ENCODE measurements at regions not wholly inside any gene's neighbourhood (a gene's known extent, or its start where the extent isn't known, plus 50 kb on each side); places are given as distances from the start of the nearest gene placed in this dataset.

- no peaks in the 10 kb centered on the region for H3K36me3 ChIP-seq (ENCODE audit: control insufficient read depth, insufficient read depth, low read length)
- peaks cover 5% of the 10 kb centered on the region for H3K4me1 ChIP-seq (ENCODE audit: control insufficient read depth, insufficient read depth, low read length)
- no peak overlapping the region for H3K27ac ChIP-seq (ENCODE audit: low read depth, low read length)
- H3K27me3 ChIP-seq (ENCODE audit: control insufficient read depth, insufficient read depth, low read length) = no peaks in the 10 kb centered on the region
- no peak overlapping the region for H3K4me3 ChIP-seq (ENCODE audit: low read length)
- H3K9ac ChIP-seq (ENCODE audit: low read length) = no peak overlapping the region
These were observed 259.8 kb upstream of the SALL3 start for GRCh38 chr18:78719821-78720220.

GRCh38 chr18:78720456-78721237 lies 259.0 kb upstream of the SALL3 start:
- no peak overlapping the region for H3K4me3 ChIP-seq (ENCODE audit: low read length)
- H3K27me3 ChIP-seq (ENCODE audit: control insufficient read depth, insufficient read depth, low read length) = no peaks in the 10 kb centered on the region
- no peak overlapping the region for H3K9ac ChIP-seq (ENCODE audit: low read length)
- H3K4me1 ChIP-seq (ENCODE audit: control insufficient read depth, insufficient read depth, low read length) = peaks cover 5% of the 10 kb centered on the region
- H3K36me3 ChIP-seq (ENCODE audit: control insufficient read depth, insufficient read depth, low read length) = no peaks in the 10 kb centered on the region
- H3K27ac ChIP-seq (ENCODE audit: low read depth, low read length) = no peak overlapping the region

- Histone ChIP-seq H3K9ac (ENCODE audit: low read length) (no peak overlapping the region), H3K4me1 (ENCODE audit: control insufficient read depth, insufficient read depth, low read length) (peaks cover 5% of the 10 kb centered on the region), H3K27ac (ENCODE audit: low read depth, low read length) (no peak overlapping the region), H3K4me3 (ENCODE audit: low read length) (no peak overlapping the region), H3K27me3 (ENCODE audit: control insufficient read depth, insufficient read depth, low read length) (no peaks in the 10 kb centered on the region), H3K36me3 (ENCODE audit: control insufficient read depth, insufficient read depth, low read length) (no peaks in the 10 kb centered on the region)
These were observed 258.3 kb upstream of the SALL3 start for GRCh38 chr18:78721238-78721875.

GRCh38 chr18:78721981-78722380 lies 257.6 kb upstream of the SALL3 start:
- Histone ChIP-seq H3K4me1 (ENCODE audit: control insufficient read depth, insufficient read depth, low read length) (peaks cover 5% of the 10 kb centered on the region), H3K27ac (ENCODE audit: low read depth, low read length) (no peak overlapping the region), H3K9ac (ENCODE audit: low read length) (no peak overlapping the region), H3K36me3 (ENCODE audit: control insufficient read depth, insufficient read depth, low read length) (no peaks in the 10 kb centered on the region), H3K4me3 (ENCODE audit: low read length) (no peak overlapping the region), H3K27me3 (ENCODE audit: control insufficient read depth, insufficient read depth, low read length) (no peaks in the 10 kb centered on the region)

GRCh38 chr18:78722386-78722785 lies 257.2 kb upstream of the SALL3 start:
- Histone ChIP-seq H3K27ac (ENCODE audit: low read depth, low read length) (no peak overlapping the region), H3K36me3 (ENCODE audit: control insufficient read depth, insufficient read depth, low read length) (no peaks in the 10 kb centered on the region), H3K9ac (ENCODE audit: low read length) (no peak overlapping the region), H3K27me3 (ENCODE audit: control insufficient read depth, insufficient read depth, low read length) (no peaks in the 10 kb centered on the region), H3K4me3 (ENCODE audit: low read length) (no peak overlapping the region), H3K4me1 (ENCODE audit: control insufficient read depth, insufficient read depth, low read length) (peaks cover 5% of the 10 kb centered on the region)

GRCh38 chr18:78722929-78723710 lies 256.5 kb upstream of the SALL3 start:
- H3K27me3 ChIP-seq (ENCODE audit: control insufficient read depth, insufficient read depth, low read length) = no peaks in the 10 kb centered on the region
- no peaks in the 10 kb centered on the region for H3K36me3 ChIP-seq (ENCODE audit: control insufficient read depth, insufficient read depth, low read length)
- no peak overlapping the region for H3K4me3 ChIP-seq (ENCODE audit: low read length)
- H3K4me1 ChIP-seq (ENCODE audit: control insufficient read depth, insufficient read depth, low read length) = peaks cover 5% of the 10 kb centered on the region
- H3K9ac ChIP-seq (ENCODE audit: low read length) = no peak overlapping the region
- H3K27ac ChIP-seq (ENCODE audit: low read depth, low read length) = no peak overlapping the region

- Histone ChIP-seq H3K4me1 (ENCODE audit: control insufficient read depth, insufficient read depth, low read length) (peaks cover 5% of the 10 kb centered on the region), H3K27ac (ENCODE audit: low read depth, low read length) (no peak overlapping the region), H3K9ac (ENCODE audit: low read length) (no peak overlapping the region), H3K4me3 (ENCODE audit: low read length) (no peak overlapping the region), H3K36me3 (ENCODE audit: control insufficient read depth, insufficient read depth, low read length) (no peaks in the 10 kb centered on the region), H3K27me3 (ENCODE audit: control insufficient read depth, insufficient read depth, low read length) (no peaks in the 10 kb centered on the region)
These were observed 255.3 kb upstream of the SALL3 start for GRCh38 chr18:78724214-78724914.

- no peak overlapping the region for H3K27ac ChIP-seq (ENCODE audit: low read depth, low read length)
- H3K4me3 ChIP-seq (ENCODE audit: low read length) = no peak overlapping the region
- H3K4me1 ChIP-seq (ENCODE audit: control insufficient read depth, insufficient read depth, low read length) = peaks cover 4% of the 10 kb centered on the region
- no peaks in the 10 kb centered on the region for H3K27me3 ChIP-seq (ENCODE audit: control insufficient read depth, insufficient read depth, low read length)
- no peaks in the 10 kb centered on the region for H3K36me3 ChIP-seq (ENCODE audit: control insufficient read depth, insufficient read depth, low read length)
- H3K9ac ChIP-seq (ENCODE audit: low read length) = no peak overlapping the region
These were observed 254.2 kb upstream of the SALL3 start for GRCh38 chr18:78725426-78725825.

- H3K27me3 ChIP-seq (ENCODE audit: control insufficient read depth, insufficient read depth, low read length) = no peaks in the 10 kb centered on the region
These were observed 253.1 kb upstream of the SALL3 start for GRCh38 chr18:78726326-78727056.

GRCh38 chr18:78727057-78727739 lies 252.4 kb upstream of the SALL3 start:
- H3K4me3 ChIP-seq (ENCODE audit: low read length) = no peak overlapping the region

More at GRCh38 chr18:78726326-78727056, 253.1 kb upstream of the SALL3 start:
- H3K9ac ChIP-seq (ENCODE audit: low read length) = no peak overlapping the region
- H3K4me3 ChIP-seq (ENCODE audit: low read length) = no peak overlapping the region
- no peak overlapping the region for H3K27ac ChIP-seq (ENCODE audit: low read depth, low read length)
- no peaks in the 10 kb centered on the region for H3K36me3 ChIP-seq (ENCODE audit: control insufficient read depth, insufficient read depth, low read length)
- H3K4me1 ChIP-seq (ENCODE audit: control insufficient read depth, insufficient read depth, low read length) = no peaks in the 10 kb centered on the region

More at GRCh38 chr18:78727057-78727739, 252.4 kb upstream of the SALL3 start:
- Histone ChIP-seq H3K9ac (ENCODE audit: low read length) (no peak overlapping the region), H3K27ac (ENCODE audit: low read depth, low read length) (no peak overlapping the region), H3K27me3 (ENCODE audit: control insufficient read depth, insufficient read depth, low read length) (no peaks in the 10 kb centered on the region), H3K4me1 (ENCODE audit: control insufficient read depth, insufficient read depth, low read length) (no peaks in the 10 kb centered on the region), H3K36me3 (ENCODE audit: control insufficient read depth, insufficient read depth, low read length) (no peaks in the 10 kb centered on the region)
